Tibial artery (tissue), 4 donors: ENCODE measurements at regions not wholly inside any gene's neighbourhood (a gene's known extent, or its start where the extent isn't known, plus 50 kb on each side); places are given as distances from the start of the nearest gene placed in this dataset.

Experiments
- DNase-seq, 2 donors: peaks; one replicate each; pipeline ENCODE4 v3.0.0-alpha.2; 2019
- H3K27ac ChIP-seq, 2 donors: fragments of 200-600 bp; sonication (generic) in 1 of 2; 1 replicate in 1 of 2; 2 replicates in 1 of 2; pipeline ENCODE4 v1.5.1; 2018 to 2019; ENCODE audit warnings: mild to moderate bottlenecking in 1 of 2
- H3K27me3 ChIP-seq, 2 donors: fragments of 200-600 bp; sonication (generic) in 1 of 2; one replicate each; pipeline versions ENCODE4 v1.5.1 to v1.6.0; 2016 to 2019
- H3K36me3 ChIP-seq, 3 donors: fragments of 200-600 bp; sonication (generic) in 2 of 3; one replicate each; pipeline ENCODE4 v1.5.1; 2016 to 2019; ENCODE audit warnings: mild to moderate bottlenecking in 2 of 3
- H3K4me1 ChIP-seq, 4 donors: fragments of 200-600 bp; sonication (generic) in 2 of 4; 1 replicate in 3 of 4; 2 replicates in 1 of 4; pipeline ENCODE4 v1.5.1; 2016 to 2019
- H3K4me3 ChIP-seq, 2 donors: fragments of 200-600 bp; sonication (generic) in 1 of 2; 1 replicate in 1 of 2; 2 replicates in 1 of 2; pipeline ENCODE4 v1.5.1; 2018 to 2019; ENCODE audit warnings: mild to moderate bottlenecking in 2 of 2
- H3K9me3 ChIP-seq, 3 donors: fragments of 200-600 bp; sonication (generic) in 1 of 3; one replicate each; pipeline ENCODE4 v1.5.1; 2016 to 2019
- CTCF ChIP-seq, 2 experiments: fragments of 200-600 bp in 1 of 2; fragments of 450-650 bp in 1 of 2; IDR thresholded peaks; one replicate each; pipeline ENCODE4 v1.5.1; 2017 to 2019; ENCODE audit warnings: antibody characterized with exemption in 2 of 2, mild to moderate bottlenecking in 1 of 2, moderate library complexity in 1 of 2
- intact Hi-C: fragments of 100-400 bp; cut with DNase I; formaldehyde crosslinking; loops from one replicate; pipeline ENCODE4 v1.15.0; 2023; ENCODE audit warnings: low total_unique reads

GRCh38 chr5:142455856-142456255 lies 131.0 kb upstream of the SPRY4 start:
- Histone ChIP-seq H3K27me3 (no peaks in the 10 kb centered on the region), H3K27ac (no peak overlapping the region), H3K36me3 (no peaks in the 10 kb centered on the region), H3K9me3 (no peaks in the 10 kb centered on the region), H3K4me1 (no peaks in the 10 kb centered on the region), H3K4me3 (no peak overlapping the region)
- intact Hi-C loops, result no loop called here
- no peak for TF ChIP-seq CTCF (IDR thresholded peaks at IDR 0.05)
- DNase-seq, result no peak

DNA sequence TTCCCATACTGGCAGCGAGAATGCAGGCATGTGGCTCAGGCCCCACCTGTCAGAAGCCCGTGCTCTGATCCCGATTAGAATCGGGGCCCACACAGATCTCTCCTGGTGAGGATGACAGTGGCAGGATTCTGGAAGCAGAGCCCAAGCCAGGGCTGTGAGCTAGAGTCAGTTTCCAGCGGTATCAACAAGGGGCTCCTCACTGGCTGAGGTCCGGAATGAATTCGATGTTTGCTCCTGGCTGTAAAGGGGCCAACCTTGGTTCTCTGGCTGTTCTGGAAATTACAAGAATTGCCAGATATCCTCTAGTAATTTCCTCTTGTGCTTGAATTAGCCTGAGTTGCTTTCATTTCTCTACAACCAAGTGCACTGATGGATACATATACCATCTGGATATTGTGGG lies 129.1 kb upstream of the SPRY4 start:
- Histone ChIP-seq H3K9me3 (peaks cover 0 to 3% (median 0%) of the 10 kb centered on the region in 3 donors), H3K27me3 (no peaks in the 10 kb centered on the region), H3K4me3 (no peak overlapping the region), H3K4me1 (no peaks in the 10 kb centered on the region), H3K27ac (no peak overlapping the region), H3K36me3 (no peaks in the 10 kb centered on the region)
- intact Hi-C loops, result no loop called here
- DNase-seq, result peak in 1 of 2 donors; percentile 2
- no peak for TF ChIP-seq CTCF (IDR thresholded peaks at IDR 0.05)

- no peak for DNase-seq
- Histone ChIP-seq H3K27me3 (no peaks in the 10 kb centered on the region), H3K9me3 (peaks cover 0 to 8% (median 0%) of the 10 kb centered on the region in 3 donors), H3K4me1 (no peaks in the 10 kb centered on the region), H3K36me3 (no peaks in the 10 kb centered on the region), H3K4me3 (no peak overlapping the region), H3K27ac (no peak overlapping the region)
- intact Hi-C loops, result no loop called here
- no peak for TF ChIP-seq CTCF (IDR thresholded peaks at IDR 0.05)
These were observed 125.6 kb upstream of the SPRY4 start for GRCh38 chr5:142450419-142450818.

- TF ChIP-seq CTCF (IDR thresholded peaks at IDR 0.05), result no peak
- Histone ChIP-seq H3K36me3 (no peaks in the 10 kb centered on the region), H3K9me3 (peaks cover 0 to 8% (median 0%) of the 10 kb centered on the region in 3 donors), H3K27me3 (no peaks in the 10 kb centered on the region), H3K4me1 (no peaks in the 10 kb centered on the region), H3K4me3 (no peak overlapping the region), H3K27ac (no peak overlapping the region)
- intact Hi-C loops, result no loop called here
- DNase-seq, result no peak
These were observed 123.1 kb upstream of the SPRY4 start for GRCh38 chr5:142447887-142448286.

GRCh38 chr5:142446960-142447279 lies 122.1 kb upstream of the SPRY4 start:
- Histone ChIP-seq H3K9me3 (peaks cover 0 to 8% (median 0%) of the 10 kb centered on the region in 3 donors), H3K27me3 (no peaks in the 10 kb centered on the region), H3K36me3 (no peaks in the 10 kb centered on the region), H3K27ac (no peak overlapping the region), H3K4me1 (no peaks in the 10 kb centered on the region), H3K4me3 (no peak overlapping the region)
- intact Hi-C loops, result no loop called here
- DNase-seq, result no peak
- TF ChIP-seq CTCF (IDR thresholded peaks at IDR 0.05), result no peak
